Hepatocyte (in vitro differentiated cells): ENCODE measurements at regions not wholly inside any gene's neighbourhood (a gene's known extent, or its start where the extent isn't known, plus 50 kb on each side); places are given as distances from the start of the nearest gene placed in this dataset.

Experiments
- EZH2phosphoT487 ChIP-seq: fragments of 200-600 bp; sonication (generic); IDR thresholded peaks from one replicate; pipeline ENCODE4 v1.6.1; 2018; ENCODE audit warnings: antibody characterized with exemption, mild to moderate bottlenecking, low read depth, moderate library complexity; ENCODE audit not compliant: unreplicated experiment, severe bottlenecking
- TF ChIP-seq, protein P1 (sequence below): fragments of 200-600 bp; sonication (generic); IDR thresholded peaks from 2 replicates; pipeline ENCODE4 v1.5.1; 2016; ENCODE audit warnings: antibody characterized with exemption, mild to moderate bottlenecking; ENCODE audit not compliant: poor library complexity

DNA sequence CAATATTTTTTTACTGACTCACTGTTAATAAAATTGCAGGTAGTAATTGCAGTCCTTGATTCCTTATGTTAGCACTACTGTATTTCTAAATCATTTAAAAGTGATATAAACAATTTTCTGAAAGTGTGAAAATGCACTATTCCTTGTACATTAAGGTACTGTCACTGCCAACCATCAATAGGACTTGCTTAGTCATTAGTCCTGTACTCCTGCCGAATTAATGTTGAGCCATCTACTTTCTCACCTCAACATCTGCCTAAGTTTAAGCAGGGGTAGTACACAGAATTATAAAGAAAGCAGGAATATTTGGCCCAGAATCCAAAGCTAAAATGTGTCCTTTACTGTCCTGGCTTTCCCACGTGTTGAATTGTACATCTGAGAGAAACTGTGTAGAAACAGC lies 87.0 kb upstream of the TRPC3 start:
- TF ChIP-seq, protein P1, sequence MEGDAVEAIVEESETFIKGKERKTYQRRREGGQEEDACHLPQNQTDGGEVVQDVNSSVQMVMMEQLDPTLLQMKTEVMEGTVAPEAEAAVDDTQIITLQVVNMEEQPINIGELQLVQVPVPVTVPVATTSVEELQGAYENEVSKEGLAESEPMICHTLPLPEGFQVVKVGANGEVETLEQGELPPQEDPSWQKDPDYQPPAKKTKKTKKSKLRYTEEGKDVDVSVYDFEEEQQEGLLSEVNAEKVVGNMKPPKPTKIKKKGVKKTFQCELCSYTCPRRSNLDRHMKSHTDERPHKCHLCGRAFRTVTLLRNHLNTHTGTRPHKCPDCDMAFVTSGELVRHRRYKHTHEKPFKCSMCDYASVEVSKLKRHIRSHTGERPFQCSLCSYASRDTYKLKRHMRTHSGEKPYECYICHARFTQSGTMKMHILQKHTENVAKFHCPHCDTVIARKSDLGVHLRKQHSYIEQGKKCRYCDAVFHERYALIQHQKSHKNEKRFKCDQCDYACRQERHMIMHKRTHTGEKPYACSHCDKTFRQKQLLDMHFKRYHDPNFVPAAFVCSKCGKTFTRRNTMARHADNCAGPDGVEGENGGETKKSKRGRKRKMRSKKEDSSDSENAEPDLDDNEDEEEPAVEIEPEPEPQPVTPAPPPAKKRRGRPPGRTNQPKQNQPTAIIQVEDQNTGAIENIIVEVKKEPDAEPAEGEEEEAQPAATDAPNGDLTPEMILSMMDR: no peak
- TF ChIP-seq EZH2phosphoT487: no peak
